ENCODE measurements at regions not wholly inside any gene's neighbourhood (a gene's known extent, or its start where the extent isn't known, plus 50 kb on each side); places are given as distances from the start of the nearest gene placed in this dataset.

DNA sequence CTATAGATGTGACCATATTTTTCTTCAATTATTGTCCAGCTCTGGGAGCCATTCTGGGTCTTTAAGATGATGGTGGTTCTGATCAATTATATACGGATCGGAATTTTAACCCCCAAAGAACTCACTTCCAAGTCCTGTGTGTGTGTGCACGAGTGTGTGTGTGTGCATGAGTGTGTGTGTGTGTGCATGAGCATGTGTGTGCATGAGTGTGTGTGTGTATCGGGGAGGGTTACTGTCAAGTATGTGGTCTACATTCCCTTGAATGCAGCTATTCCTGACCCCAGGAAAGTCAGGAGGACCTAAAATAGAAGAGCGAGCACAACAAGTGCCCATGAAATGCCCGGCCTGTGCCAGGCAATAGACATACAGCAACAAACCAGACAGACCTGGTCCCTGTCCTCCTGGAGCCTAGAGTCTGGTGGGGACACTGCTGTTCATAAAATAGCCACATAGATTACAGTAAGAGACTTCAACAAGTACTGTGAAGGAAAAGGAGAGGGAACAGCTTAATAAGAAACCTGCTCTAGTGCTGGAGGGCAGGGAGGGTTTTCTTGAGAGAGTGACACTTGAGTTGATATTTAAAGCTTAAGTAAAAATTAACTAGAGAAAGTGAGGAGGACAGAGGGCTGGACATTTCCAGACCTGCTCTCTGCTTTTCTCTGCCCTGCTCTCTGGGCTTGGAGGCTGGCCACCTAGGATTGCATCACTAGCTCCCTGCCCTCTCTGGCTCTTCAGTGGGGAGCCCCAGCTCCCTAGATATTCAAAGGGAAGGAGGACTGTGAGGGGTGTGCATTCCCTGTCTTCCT, 66.1 kb upstream of the SPON1 start:
- no peak for TF ChIP-seq CTCF (IDR thresholded peaks at IDR 0.05; ENCODE audit: insufficient read depth, low read depth, low read length)
- no peak for TF ChIP-seq EZH2 (IDR thresholded peaks at IDR 0.05; ENCODE audit: insufficient read depth, low read length)
